ENCODE measurements at regions not wholly inside any gene's neighbourhood (a gene's known extent, or its start where the extent isn't known, plus 50 kb on each side); places are given as distances from the start of the nearest gene placed in this dataset.

DNA sequence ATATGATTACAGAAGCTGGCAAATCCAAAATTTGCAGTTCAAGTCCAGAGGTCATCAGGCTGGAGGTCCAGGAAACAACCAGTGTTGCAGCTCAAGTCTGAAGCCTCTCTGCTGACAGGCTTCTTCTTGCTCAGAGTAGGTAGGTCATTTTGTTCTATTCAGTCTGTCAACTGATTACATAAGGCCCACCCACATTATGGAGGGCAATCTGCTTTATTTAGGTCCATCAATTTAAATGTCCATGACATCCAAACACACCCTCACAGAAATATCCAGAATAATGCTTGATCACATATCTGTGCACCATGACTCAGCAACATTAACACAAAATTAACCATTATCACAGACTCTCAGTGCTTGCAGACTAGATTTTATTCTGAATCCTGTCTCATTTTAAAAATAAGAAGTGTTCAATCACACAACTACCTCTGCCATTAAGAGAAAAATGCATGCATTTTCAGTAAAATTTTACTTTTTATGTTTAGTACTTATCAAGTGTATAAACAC, 759.2 kb upstream of the ADGRB3 start:
- no peaks in the 10 kb centered on the region for H3K36me3 ChIP-seq (ENCODE audit: control insufficient read depth in 1 of 2, insufficient read depth in 2 of 2, low read length in 1 of 2)
- H3K4me3 ChIP-seq (ENCODE audit: low read length in 2 of 2): no peak overlapping the region
- H3K4me1 ChIP-seq (ENCODE audit: control insufficient read depth in 1 of 2, insufficient read depth in 2 of 2, low read length in 2 of 2): no peaks in the 10 kb centered on the region
- intact Hi-C loops (cut with DNase I): no loop called here
- H3K9me3 ChIP-seq (ENCODE audit: control insufficient read depth, low read length): no peaks in the 10 kb centered on the region
- H3K27ac ChIP-seq (ENCODE audit: low read depth in 1 of 2, low read length in 2 of 2): no peak overlapping the region
- no peak for DNase-seq
- ATAC-seq (ENCODE audit: low FRiP score): no peak
- no peaks in the 10 kb centered on the region for H3K27me3 ChIP-seq (ENCODE audit: control insufficient read depth in 1 of 2, insufficient read depth in 2 of 2, low read length in 1 of 2)

GRCh38 chr6:67870321-67870720, 764.8 kb upstream of the ADGRB3 start:
- H3K27me3 ChIP-seq (ENCODE audit: control insufficient read depth in 1 of 2, insufficient read depth in 2 of 2, low read length in 1 of 2): no peaks in the 10 kb centered on the region
- DNase-seq: no peak
- intact Hi-C loops (cut with DNase I): no loop called here
- H3K4me3 ChIP-seq (ENCODE audit: low read length in 2 of 2): no peak overlapping the region
- H3K27ac ChIP-seq (ENCODE audit: low read depth in 1 of 2, low read length in 2 of 2): no peak overlapping the region
- no peaks in the 10 kb centered on the region for H3K36me3 ChIP-seq (ENCODE audit: control insufficient read depth in 1 of 2, insufficient read depth in 2 of 2, low read length in 1 of 2)
- H3K4me1 ChIP-seq (ENCODE audit: control insufficient read depth in 1 of 2, insufficient read depth in 2 of 2, low read length in 2 of 2): no peaks in the 10 kb centered on the region
- ATAC-seq (ENCODE audit: low FRiP score): no peak
- no peaks in the 10 kb centered on the region for H3K9me3 ChIP-seq (ENCODE audit: control insufficient read depth, low read length)

- no peaks in the 10 kb centered on the region for H3K27me3 ChIP-seq (ENCODE audit: control insufficient read depth in 1 of 2, insufficient read depth in 2 of 2, low read length in 1 of 2)
- intact Hi-C loops (cut with DNase I): no loop called here
- H3K9me3 ChIP-seq (ENCODE audit: control insufficient read depth, low read length): no peaks in the 10 kb centered on the region
- WGBS, 2 donors: 21 to 22% methylated on average over 2 of the region's 2 CpGs
- ATAC-seq (ENCODE audit: low FRiP score) (no peak), DNase-seq (no peak)
- H3K27ac ChIP-seq (ENCODE audit: low read depth in 1 of 2, low read length in 2 of 2): no peak overlapping the region
- H3K4me1 ChIP-seq (ENCODE audit: control insufficient read depth in 1 of 2, insufficient read depth in 2 of 2, low read length in 2 of 2): no peaks in the 10 kb centered on the region
- no peak overlapping the region for H3K4me3 ChIP-seq (ENCODE audit: low read length in 2 of 2)
- no peaks in the 10 kb centered on the region for H3K36me3 ChIP-seq (ENCODE audit: control insufficient read depth in 1 of 2, insufficient read depth in 2 of 2, low read length in 1 of 2)
Measured at GRCh38 chr6:67863346-67863745, 771.7 kb upstream of the ADGRB3 start.

DNA sequence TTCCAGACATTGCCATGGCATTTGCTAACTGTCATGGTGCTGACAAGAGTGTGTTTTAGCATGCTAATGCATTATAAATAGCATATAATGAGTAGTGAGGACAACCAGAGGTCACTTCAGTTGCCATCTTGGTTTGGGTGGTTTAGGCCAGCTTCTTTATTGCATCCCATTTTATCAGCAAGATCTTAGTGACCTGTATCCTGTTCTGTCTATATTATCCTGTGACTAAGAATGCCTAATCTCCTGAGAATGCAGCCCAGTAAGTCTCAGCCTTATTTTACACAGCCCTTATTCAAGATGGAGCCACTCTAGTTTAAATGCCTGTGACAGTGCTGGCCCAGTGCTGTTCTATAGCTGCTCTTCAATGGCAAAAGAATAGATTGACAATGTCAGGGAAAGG, 781.0 kb upstream of the ADGRB3 start:
- H3K4me1 ChIP-seq (ENCODE audit: control insufficient read depth in 1 of 2, insufficient read depth in 2 of 2, low read length in 2 of 2): no peaks in the 10 kb centered on the region
- ATAC-seq (ENCODE audit: low FRiP score) (no peak), DNase-seq (no peak)
- H3K4me3 ChIP-seq (ENCODE audit: low read length in 2 of 2): no peak overlapping the region
- H3K27ac ChIP-seq (ENCODE audit: low read depth in 1 of 2, low read length in 2 of 2): no peak overlapping the region
- H3K9me3 ChIP-seq (ENCODE audit: control insufficient read depth, low read length): no peaks in the 10 kb centered on the region
- intact Hi-C loops (cut with DNase I): no loop called here
- H3K36me3 ChIP-seq (ENCODE audit: control insufficient read depth in 1 of 2, insufficient read depth in 2 of 2, low read length in 1 of 2): no peaks in the 10 kb centered on the region
- H3K27me3 ChIP-seq (ENCODE audit: control insufficient read depth in 1 of 2, insufficient read depth in 2 of 2, low read length in 1 of 2): no peaks in the 10 kb centered on the region

- Histone ChIP-seq H3K4me1 (ENCODE audit: control insufficient read depth in 1 of 2, insufficient read depth in 2 of 2, low read length in 2 of 2) (no peaks in the 10 kb centered on the region), H3K27me3 (ENCODE audit: control insufficient read depth in 1 of 2, insufficient read depth in 2 of 2, low read length in 1 of 2) (no peaks in the 10 kb centered on the region), H3K9me3 (ENCODE audit: control insufficient read depth, low read length) (peaks cover 3% of the 10 kb centered on the region), H3K4me3 (ENCODE audit: low read length in 2 of 2) (no peak overlapping the region), H3K27ac (ENCODE audit: low read depth in 1 of 2, low read length in 2 of 2) (no peak overlapping the region), H3K36me3 (ENCODE audit: control insufficient read depth in 1 of 2, insufficient read depth in 2 of 2, low read length in 1 of 2) (no peaks in the 10 kb centered on the region)
- DNase-seq: no peak
- ATAC-seq (ENCODE audit: low FRiP score): no peak
- intact Hi-C loops (cut with DNase I): no loop called here
- WGBS, 2 donors: 96 to 97% methylated on average over 2 of the region's 2 CpGs
Measured at GRCh38 chr6:67839818-67840217, 795.3 kb upstream of the ADGRB3 start.

DNA sequence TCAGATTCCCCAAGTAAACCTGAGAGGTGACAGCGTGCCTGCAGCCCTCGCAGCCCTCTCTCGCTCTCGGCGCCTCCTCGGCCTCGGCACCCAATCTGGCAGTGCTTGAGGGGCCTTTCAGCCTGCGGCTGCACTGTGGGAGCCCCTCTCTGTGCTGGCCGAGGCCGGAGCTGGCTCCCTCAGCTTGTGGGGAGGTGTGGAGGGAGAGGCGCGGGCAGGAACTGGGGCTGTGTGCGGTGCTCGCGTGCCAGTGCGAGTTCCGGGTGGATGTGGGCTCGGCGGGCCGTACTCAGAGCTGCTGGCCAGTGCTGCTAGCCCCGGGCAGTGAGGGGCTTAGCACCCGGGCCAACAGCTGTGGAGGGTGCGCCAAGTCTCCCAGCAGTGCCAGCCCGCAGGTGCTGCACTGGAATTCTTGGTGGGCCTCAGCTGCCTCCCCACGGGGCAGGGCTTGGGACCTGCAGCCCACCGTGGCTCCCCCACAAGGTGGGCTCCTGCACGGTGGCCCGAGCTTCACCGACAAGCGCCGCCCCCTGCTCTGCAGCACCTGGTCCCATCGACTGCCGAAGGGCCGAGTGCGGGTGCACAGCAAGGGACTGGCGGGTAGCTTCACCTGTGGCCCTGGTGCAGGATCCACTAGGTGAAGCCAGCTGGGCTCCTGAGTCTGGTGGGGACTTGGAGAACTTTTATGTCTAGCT, 809.7 kb upstream of the ADGRB3 start:
- H3K36me3 ChIP-seq (ENCODE audit: control insufficient read depth in 1 of 2, insufficient read depth in 2 of 2, low read length in 1 of 2): no peaks in the 10 kb centered on the region
- no peak overlapping the region for H3K27ac ChIP-seq (ENCODE audit: low read depth in 1 of 2, low read length in 2 of 2)
- intact Hi-C loops (cut with DNase I): no loop called here
- no peaks in the 10 kb centered on the region for H3K4me1 ChIP-seq (ENCODE audit: control insufficient read depth in 1 of 2, insufficient read depth in 2 of 2, low read length in 2 of 2)
- 96 to 97% methylated on average over 36 of the region's 36 CpGs for WGBS, 2 donors
- H3K9me3 ChIP-seq (ENCODE audit: control insufficient read depth, low read length): peaks cover 3% of the 10 kb centered on the region
- DNase-seq: no peak
- no peak overlapping the region for H3K4me3 ChIP-seq (ENCODE audit: low read length in 2 of 2)
- ATAC-seq (ENCODE audit: low FRiP score): no peak
- H3K27me3 ChIP-seq (ENCODE audit: control insufficient read depth in 1 of 2, insufficient read depth in 2 of 2, low read length in 1 of 2): no peaks in the 10 kb centered on the region

- Histone ChIP-seq H3K4me1 (ENCODE audit: control insufficient read depth in 1 of 2, insufficient read depth in 2 of 2, low read length in 2 of 2) (no peaks in the 10 kb centered on the region), H3K9me3 (ENCODE audit: control insufficient read depth, low read length) (peaks cover 3% of the 10 kb centered on the region), H3K4me3 (ENCODE audit: low read length in 2 of 2) (no peak overlapping the region), H3K27ac (ENCODE audit: low read depth in 1 of 2, low read length in 2 of 2) (no peak overlapping the region), H3K36me3 (ENCODE audit: control insufficient read depth in 1 of 2, insufficient read depth in 2 of 2, low read length in 1 of 2) (no peaks in the 10 kb centered on the region), H3K27me3 (ENCODE audit: control insufficient read depth in 1 of 2, insufficient read depth in 2 of 2, low read length in 1 of 2) (no peaks in the 10 kb centered on the region)
- no peak for DNase-seq
- no peak for ATAC-seq (ENCODE audit: low FRiP score)
- WGBS, 2 donors: 81 to 86% methylated on average over 2 of the region's 2 CpGs
- intact Hi-C loops (cut with DNase I): no loop called here
Measured at GRCh38 chr6:67818322-67818721, 816.8 kb upstream of the ADGRB3 start.

DNA sequence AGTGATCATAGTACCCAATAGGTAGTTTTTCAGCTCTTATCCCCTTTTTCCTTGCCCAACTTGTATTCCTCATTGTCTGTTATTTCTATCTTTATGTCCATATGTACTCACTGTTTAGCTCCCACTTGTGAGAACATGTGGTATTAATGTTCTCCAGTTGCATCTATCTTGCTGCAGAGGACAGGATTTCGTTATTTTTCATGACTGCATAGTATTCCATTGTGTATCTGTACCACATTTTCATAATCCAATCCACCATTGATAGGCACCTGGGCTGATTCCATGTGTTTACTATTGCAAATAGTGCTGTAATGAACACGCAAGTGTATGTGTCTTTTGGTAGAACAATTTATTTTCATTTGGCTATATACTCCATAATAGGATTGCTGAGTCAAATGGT, 819.5 kb upstream of the ADGRB3 start:
- no peak overlapping the region for H3K27ac ChIP-seq (ENCODE audit: low read depth in 1 of 2, low read length in 2 of 2)
- intact Hi-C loops (cut with DNase I): no loop called here
- 67 to 72% methylated on average over 2 of the region's 2 CpGs for WGBS, 2 donors
- no peaks in the 10 kb centered on the region for H3K36me3 ChIP-seq (ENCODE audit: control insufficient read depth in 1 of 2, insufficient read depth in 2 of 2, low read length in 1 of 2)
- DNase-seq (no peak), ATAC-seq (ENCODE audit: low FRiP score) (no peak)
- H3K4me1 ChIP-seq (ENCODE audit: control insufficient read depth in 1 of 2, insufficient read depth in 2 of 2, low read length in 2 of 2): no peaks in the 10 kb centered on the region
- peaks cover 6% of the 10 kb centered on the region for H3K9me3 ChIP-seq (ENCODE audit: control insufficient read depth, low read length)
- no peaks in the 10 kb centered on the region for H3K27me3 ChIP-seq (ENCODE audit: control insufficient read depth in 1 of 2, insufficient read depth in 2 of 2, low read length in 1 of 2)
- no peak overlapping the region for H3K4me3 ChIP-seq (ENCODE audit: low read length in 2 of 2)

GRCh38 chr6:67814262-67814661, 820.8 kb upstream of the ADGRB3 start:
- peaks cover 5% of the 10 kb centered on the region for H3K9me3 ChIP-seq (ENCODE audit: control insufficient read depth, low read length)
- H3K36me3 ChIP-seq (ENCODE audit: control insufficient read depth in 1 of 2, insufficient read depth in 2 of 2, low read length in 1 of 2): no peaks in the 10 kb centered on the region
- WGBS, 2 donors: 93% methylated on average over 3 of the region's 3 CpGs
- H3K27ac ChIP-seq (ENCODE audit: low read depth in 1 of 2, low read length in 2 of 2): no peak overlapping the region
- no peaks in the 10 kb centered on the region for H3K4me1 ChIP-seq (ENCODE audit: control insufficient read depth in 1 of 2, insufficient read depth in 2 of 2, low read length in 2 of 2)
- H3K4me3 ChIP-seq (ENCODE audit: low read length in 2 of 2): no peak overlapping the region
- intact Hi-C loops (cut with DNase I): no loop called here
- no peaks in the 10 kb centered on the region for H3K27me3 ChIP-seq (ENCODE audit: control insufficient read depth in 1 of 2, insufficient read depth in 2 of 2, low read length in 1 of 2)
- DNase-seq (no peak), ATAC-seq (ENCODE audit: low FRiP score) (no peak)

Measured in aorta (tissue), 5 donors.